Neural progenitor cell (in vitro differentiated cells): ENCODE measurements at regions not wholly inside any gene's neighbourhood (a gene's known extent, or its start where the extent isn't known, plus 50 kb on each side); places are given as distances from the start of the nearest gene placed in this dataset.
"Not testable (repeated sequence)": the region's sequence is repeated elsewhere in the genome, so short reads cannot be mapped to it uniquely, and the experiment has no call there.

ENCODE experiments used
- DNase-seq: peaks from one replicate; pipeline ENCODE4 v3.0.0-alpha.2; 2016; ENCODE audit warnings: low spot score
- H2AFZ ChIP-seq: fragments of 200-600 bp; sonication (generic); replicated peaks from 2 replicates; pipeline ENCODE4 v1.6.1; 2016; ENCODE audit warnings: antibody characterized with exemption
- H3F3A ChIP-seq: fragments of 200-600 bp; sonication (generic); 2 replicates; pipeline ENCODE4 v1.6.1; 2016; ENCODE audit warnings: antibody characterized with exemption, low read depth
- H3K27ac ChIP-seq: fragments of 200-600 bp; sonication (generic); 2 replicates; pipeline ENCODE4 v1.5.1; 2016; ENCODE audit warnings: mild to moderate bottlenecking
- H3K27me3 ChIP-seq: fragments of 200-600 bp; sonication (generic); 2 replicates; pipeline ENCODE4 v1.6.1; 2016; ENCODE audit warnings: mild to moderate bottlenecking, moderate library complexity
- H3K36me3 ChIP-seq: fragments of 200-600 bp; sonication (generic); 2 replicates; pipeline ENCODE4 v1.5.1; 2016
- H3K4me1 ChIP-seq: fragments of 200-600 bp; sonication (generic); 2 replicates; pipeline ENCODE4 v1.6.1; 2016; ENCODE audit warnings: mixed run types
- H3K4me2 ChIP-seq: fragments of 200-600 bp; sonication (generic); 2 replicates; pipeline ENCODE4 v1.6.1; 2016
- H3K4me3 ChIP-seq: fragments of 200-600 bp; sonication (generic); 2 replicates; pipeline ENCODE4 v1.5.1; 2016
- H3K79me2 ChIP-seq: fragments of 200-600 bp; sonication (generic); 2 replicates; pipeline ENCODE4 v1.6.1; 2016; ENCODE audit warnings: low read depth
- H3K9ac ChIP-seq: fragments of 200-600 bp; sonication (generic); 2 replicates; pipeline ENCODE4 v1.6.1; 2016
- H3K9me3 ChIP-seq: fragments of 200-600 bp; sonication (generic); 2 replicates; pipeline ENCODE4 v1.5.1; 2016; ENCODE audit warnings: low read depth
- H4K20me1 ChIP-seq: fragments of 200-600 bp; sonication (generic); 2 replicates; pipeline ENCODE4 v1.6.1; 2016; ENCODE audit warnings: low read depth
- H3K27ac Mint-ChIP-seq: 3 replicates; pipeline ENCODE4 v1.8.0; 2021; ENCODE audit warnings: mixed read lengths
- H3K27me3 Mint-ChIP-seq: 2 replicates; pipeline ENCODE4 v1.8.0; 2022; ENCODE audit warnings: low read depth, mild to moderate bottlenecking, inconsistent platforms, moderate library complexity, mixed read lengths; ENCODE audit not compliant: insufficient read depth
- H3K36me3 Mint-ChIP-seq: 3 replicates; pipeline ENCODE4 v1.8.0; 2021; ENCODE audit warnings: mixed read lengths
- H3K4me1 Mint-ChIP-seq: 3 replicates; pipeline ENCODE4 v1.8.0; 2021; ENCODE audit warnings: mixed read lengths
- H3K4me3 Mint-ChIP-seq: 3 replicates; pipeline ENCODE4 v1.8.0; 2021; ENCODE audit warnings: mild to moderate bottlenecking, moderate library complexity, mixed read lengths
- H3K9me3 Mint-ChIP-seq: 3 replicates; pipeline ENCODE4 v1.8.0; 2020; ENCODE audit warnings: mixed read lengths

- not testable (repeated sequence) for H3K9me3 ChIP-seq, H4K20me1 ChIP-seq, H3K79me2 ChIP-seq, H3K4me2 ChIP-seq, H3K27ac Mint-ChIP-seq, H3K9ac ChIP-seq, H3K4me1 Mint-ChIP-seq, H3K27me3 Mint-ChIP-seq, H2AFZ ChIP-seq, H3K36me3 ChIP-seq, H3K27ac ChIP-seq, H3K27me3 ChIP-seq, H3F3A ChIP-seq, H3K9me3 Mint-ChIP-seq, H3K36me3 Mint-ChIP-seq, DNase-seq, H3K4me3 Mint-ChIP-seq, H3K4me1 ChIP-seq, H3K4me3 ChIP-seq
Measured at GRCh38 chr14:19268047-19268627, 166.0 kb downstream of the POTEG start.

GRCh38 chr14:19272235-19272634, 161.9 kb downstream of the POTEG start:
- not testable (repeated sequence) for H3K9me3 Mint-ChIP-seq, H3K4me3 ChIP-seq, H3K9me3 ChIP-seq, H3K27me3 Mint-ChIP-seq, H3K27ac ChIP-seq, H3F3A ChIP-seq, DNase-seq, H3K9ac ChIP-seq, H3K36me3 ChIP-seq, H3K4me1 ChIP-seq, H3K4me1 Mint-ChIP-seq, H3K4me2 ChIP-seq, H3K4me3 Mint-ChIP-seq, H2AFZ ChIP-seq, H3K36me3 Mint-ChIP-seq, H4K20me1 ChIP-seq, H3K79me2 ChIP-seq, H3K27ac Mint-ChIP-seq, H3K27me3 ChIP-seq

GRCh38 chr14:19289669-19290068, 144.5 kb downstream of the POTEG start:
- H3K27ac ChIP-seq, H3K9me3 ChIP-seq, H3K9me3 Mint-ChIP-seq, H3K4me1 ChIP-seq, H3K27me3 ChIP-seq, H4K20me1 ChIP-seq, H3K36me3 Mint-ChIP-seq, H3K4me3 Mint-ChIP-seq, DNase-seq, H3K4me3 ChIP-seq, H3K4me2 ChIP-seq, H3K36me3 ChIP-seq, H3K9ac ChIP-seq, H3K79me2 ChIP-seq, H3K27ac Mint-ChIP-seq, H3F3A ChIP-seq, H2AFZ ChIP-seq, H3K27me3 Mint-ChIP-seq, H3K4me1 Mint-ChIP-seq: not testable (repeated sequence)

GRCh38 chr14:19300243-19300642, 133.9 kb downstream of the POTEG start:
- H3K27me3 Mint-ChIP-seq, H3K4me2 ChIP-seq, H3K36me3 ChIP-seq, H3K27me3 ChIP-seq, H3K9me3 ChIP-seq, H4K20me1 ChIP-seq, H3K9me3 Mint-ChIP-seq, H3K4me1 Mint-ChIP-seq, H3K79me2 ChIP-seq, H3K4me3 Mint-ChIP-seq, DNase-seq, H3F3A ChIP-seq, H3K4me3 ChIP-seq, H3K4me1 ChIP-seq, H2AFZ ChIP-seq, H3K9ac ChIP-seq, H3K36me3 Mint-ChIP-seq, H3K27ac Mint-ChIP-seq, H3K27ac ChIP-seq: not testable (repeated sequence)

GRCh38 chr14:19300838-19301237, 133.3 kb downstream of the POTEG start:
- not testable (repeated sequence) for DNase-seq, H3F3A ChIP-seq, H3K79me2 ChIP-seq, H3K9ac ChIP-seq, H3K36me3 Mint-ChIP-seq, H3K27ac ChIP-seq, H3K4me1 ChIP-seq, H3K27me3 ChIP-seq, H3K9me3 ChIP-seq, H3K27ac Mint-ChIP-seq, H3K27me3 Mint-ChIP-seq, H3K9me3 Mint-ChIP-seq, H3K4me3 Mint-ChIP-seq, H3K4me1 Mint-ChIP-seq, H4K20me1 ChIP-seq, H3K4me3 ChIP-seq, H2AFZ ChIP-seq, H3K36me3 ChIP-seq, H3K4me2 ChIP-seq

- H3F3A ChIP-seq, H3K4me1 ChIP-seq, H4K20me1 ChIP-seq, H3K4me1 Mint-ChIP-seq, H3K4me3 ChIP-seq, H3K9me3 ChIP-seq, H3K79me2 ChIP-seq, H3K36me3 ChIP-seq, H3K27me3 ChIP-seq, H3K4me3 Mint-ChIP-seq, H3K27me3 Mint-ChIP-seq, H3K9me3 Mint-ChIP-seq, DNase-seq, H3K27ac ChIP-seq, H3K9ac ChIP-seq, H3K27ac Mint-ChIP-seq, H3K36me3 Mint-ChIP-seq, H3K4me2 ChIP-seq, H2AFZ ChIP-seq: not testable (repeated sequence)
Measured at GRCh38 chr14:19303844-19304243, 130.3 kb downstream of the POTEG start.

- H3K4me1 ChIP-seq, H3K36me3 Mint-ChIP-seq, H3K79me2 ChIP-seq, H3K9me3 ChIP-seq, H3K9ac ChIP-seq, H3K27ac ChIP-seq, H3F3A ChIP-seq, H2AFZ ChIP-seq, H3K36me3 ChIP-seq, H3K4me3 Mint-ChIP-seq, H3K4me2 ChIP-seq, H3K27me3 ChIP-seq, H3K4me1 Mint-ChIP-seq, H3K9me3 Mint-ChIP-seq, H3K27ac Mint-ChIP-seq, H3K27me3 Mint-ChIP-seq, H3K4me3 ChIP-seq, DNase-seq, H4K20me1 ChIP-seq: not testable (repeated sequence)
Measured at GRCh38 chr14:19304442-19304841, 129.7 kb downstream of the POTEG start.

GRCh38 chr14:19304918-19305317, 129.2 kb downstream of the POTEG start:
- H3K79me2 ChIP-seq, H3K9me3 Mint-ChIP-seq, H3K4me3 Mint-ChIP-seq, H3K27me3 ChIP-seq, H3K36me3 Mint-ChIP-seq, H3K4me1 Mint-ChIP-seq, H3K36me3 ChIP-seq, H3K4me3 ChIP-seq, H3K27ac ChIP-seq, H3K27me3 Mint-ChIP-seq, H3K9me3 ChIP-seq, H3K4me1 ChIP-seq, H4K20me1 ChIP-seq, H3K27ac Mint-ChIP-seq, H2AFZ ChIP-seq, DNase-seq, H3K4me2 ChIP-seq, H3K9ac ChIP-seq, H3F3A ChIP-seq: not testable (repeated sequence)
